ENCODE measurements at regions not wholly inside any gene's neighbourhood (a gene's known extent, or its start where the extent isn't known, plus 50 kb on each side); places are given as distances from the start of the nearest gene placed in this dataset.
A peak's percentile ranks its signal among the peaks of the same experiment; 100 is the strongest.
"Not testable (repeated sequence)": the region's sequence is repeated elsewhere in the genome, so short reads cannot be mapped to it uniquely, and the experiment has no call there.

GRCh38 chr1:222037720-222038119 is 295.8 kb upstream of the DUSP10 start:
- DNase-seq (ENCODE audit: low spot score): no peak

GRCh38 chr1:222034790-222035189 is 292.9 kb upstream of the DUSP10 start:
- DNase-seq (ENCODE audit: low spot score): no peak

GRCh38 chr1:222033450-222033849 is 291.6 kb upstream of the DUSP10 start:
- DNase-seq (ENCODE audit: low spot score): no peak

- no peak for DNase-seq (ENCODE audit: low spot score)
These were observed 289.4 kb upstream of the DUSP10 start for GRCh38 chr1:222031318-222031717.

- no peak for DNase-seq (ENCODE audit: low spot score)
These were observed 286.8 kb upstream of the DUSP10 start for GRCh38 chr1:222028676-222029075.

GRCh38 chr1:222028116-222028515 is 286.2 kb upstream of the DUSP10 start:
- DNase-seq (ENCODE audit: low spot score): no peak

GRCh38 chr1:222026280-222026679 is 284.4 kb upstream of the DUSP10 start:
- no peak for DNase-seq (ENCODE audit: low spot score)

- no peak for DNase-seq (ENCODE audit: low spot score)
These were observed 281.1 kb upstream of the DUSP10 start for GRCh38 chr1:222023025-222023424.

GRCh38 chr1:222021129-222021528 is 279.2 kb upstream of the DUSP10 start:
- peak; percentile 33 for DNase-seq (ENCODE audit: low spot score)

- no peak for DNase-seq (ENCODE audit: low spot score)
These were observed 278.7 kb upstream of the DUSP10 start for GRCh38 chr1:222020553-222020952.

- no peak for DNase-seq (ENCODE audit: low spot score)
These were observed 277.1 kb upstream of the DUSP10 start for GRCh38 chr1:222019029-222019428.

- DNase-seq (ENCODE audit: low spot score): no peak
These were observed 276.2 kb upstream of the DUSP10 start for GRCh38 chr1:222018041-222018440.

GRCh38 chr1:222015686-222016085 is 273.8 kb upstream of the DUSP10 start:
- no peak for DNase-seq (ENCODE audit: low spot score)

GRCh38 chr1:222014001-222014400 is 272.1 kb upstream of the DUSP10 start:
- DNase-seq (ENCODE audit: low spot score): no peak

GRCh38 chr1:222012816-222013215 is 270.9 kb upstream of the DUSP10 start:
- DNase-seq (ENCODE audit: low spot score): no peak

GRCh38 chr1:222010306-222010705 is 268.4 kb upstream of the DUSP10 start:
- no peak for DNase-seq (ENCODE audit: low spot score)

- DNase-seq (ENCODE audit: low spot score): no peak
These were observed 267.3 kb upstream of the DUSP10 start for GRCh38 chr1:222009105-222009730.

- DNase-seq (ENCODE audit: low spot score): no peak
These were observed 264.8 kb upstream of the DUSP10 start for GRCh38 chr1:222006715-222007114.

- DNase-seq (ENCODE audit: low spot score): no peak
These were observed 262.9 kb upstream of the DUSP10 start for GRCh38 chr1:222004784-222005183.

GRCh38 chr1:222004034-222004433 is 262.1 kb upstream of the DUSP10 start:
- DNase-seq (ENCODE audit: low spot score): no peak

- DNase-seq (ENCODE audit: low spot score): no peak
These were observed 260.6 kb upstream of the DUSP10 start for GRCh38 chr1:222002503-222002902.

GRCh38 chr1:222000131-222000530 is 258.2 kb upstream of the DUSP10 start:
- DNase-seq (ENCODE audit: low spot score): no peak

- DNase-seq (ENCODE audit: low spot score): no peak
These were observed 256.9 kb upstream of the DUSP10 start for GRCh38 chr1:221998781-221999180.

GRCh38 chr1:221998186-221998612 is 256.3 kb upstream of the DUSP10 start:
- DNase-seq (ENCODE audit: low spot score): no peak

- DNase-seq (ENCODE audit: low spot score): not testable (repeated sequence)
These were observed 255.1 kb upstream of the DUSP10 start for GRCh38 chr1:221997012-221997411.

Data from AG20443 (cell line).